NCI-H2107 treated with DMSO at 0.1 percent for 48 hours (cell line): ENCODE measurements at regions not wholly inside any gene's neighbourhood (a gene's known extent, or its start where the extent isn't known, plus 50 kb on each side); places are given as distances from the start of the nearest gene placed in this dataset.

Experiments
- DNase-seq: peaks from one replicate; lab custom pipeline; 2025; ENCODE audit not compliant: unreplicated experiment; lab: John Stamatoyannopoulos, UW

DNA sequence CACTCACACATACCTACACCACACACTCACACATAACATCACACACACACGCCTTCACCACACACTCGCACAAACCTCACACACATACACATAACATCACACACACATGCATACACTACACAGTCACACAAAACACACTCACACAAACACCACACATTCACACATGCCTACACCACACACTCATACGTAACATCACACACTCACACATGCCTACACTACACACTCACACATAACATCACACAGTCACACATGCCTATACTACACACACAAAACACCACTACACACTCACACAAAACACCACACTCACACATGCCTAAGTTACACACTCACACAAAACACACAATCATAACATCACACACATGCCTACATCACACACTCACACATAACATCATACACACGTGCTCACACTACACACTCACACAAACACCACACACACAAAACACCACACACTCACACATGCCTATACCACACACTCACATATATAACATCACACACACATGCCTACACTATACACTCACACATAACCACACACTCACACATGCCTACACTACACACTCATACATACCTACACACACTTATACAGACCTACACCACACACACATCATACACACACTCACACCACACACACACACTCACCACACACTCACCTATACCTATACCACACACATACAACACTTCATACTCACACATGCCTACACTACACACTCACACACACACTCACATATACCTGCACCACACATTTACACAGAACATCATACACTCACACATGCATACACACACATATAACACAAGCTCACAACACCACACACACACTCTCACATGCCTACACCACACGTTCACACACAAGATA, 383.5 kb downstream of the C6orf118 start:
- DNase-seq: no peak

GRCh38 chr6:164924674-164925073, 384.7 kb downstream of the C6orf118 start:
- no peak for DNase-seq

- no peak for DNase-seq
Measured at GRCh38 chr6:164917211-164917610, 392.2 kb downstream of the C6orf118 start.

GRCh38 chr6:164916087-164916486, 393.3 kb downstream of the C6orf118 start:
- DNase-seq: no peak

GRCh38 chr6:164911873-164912580, 397.4 kb downstream of the C6orf118 start:
- DNase-seq: peak; percentile 49

- DNase-seq: no peak
Measured at GRCh38 chr6:164911151-164911550, 398.3 kb downstream of the C6orf118 start.

DNA sequence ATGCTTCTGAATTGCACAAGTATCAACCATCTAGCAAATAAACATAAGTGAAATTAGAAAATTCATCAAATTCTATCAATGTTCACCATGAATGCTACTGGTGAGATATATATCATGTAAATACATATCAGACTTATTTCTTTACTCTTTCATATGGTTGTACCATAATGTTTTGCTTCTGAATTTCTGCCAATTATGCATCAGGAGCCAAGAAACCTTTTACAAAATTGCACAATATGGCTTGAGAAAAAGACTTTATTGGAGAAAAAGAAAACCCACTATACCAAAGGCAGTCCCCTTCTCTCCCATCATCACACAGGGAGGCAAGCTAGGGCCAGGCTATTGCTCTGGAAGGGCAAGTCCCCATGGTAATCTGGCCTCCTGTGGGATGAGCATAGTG, 402.6 kb downstream of the C6orf118 start:
- DNase-seq: no peak

- DNase-seq: no peak
Measured at GRCh38 chr6:164905311-164905710, 404.1 kb downstream of the C6orf118 start.

- no peak for DNase-seq
Measured at GRCh38 chr6:164898412-164898811, 411.0 kb downstream of the C6orf118 start.

- no peak for DNase-seq
Measured at GRCh38 chr6:164897523-164898235, 411.7 kb downstream of the C6orf118 start.

DNA sequence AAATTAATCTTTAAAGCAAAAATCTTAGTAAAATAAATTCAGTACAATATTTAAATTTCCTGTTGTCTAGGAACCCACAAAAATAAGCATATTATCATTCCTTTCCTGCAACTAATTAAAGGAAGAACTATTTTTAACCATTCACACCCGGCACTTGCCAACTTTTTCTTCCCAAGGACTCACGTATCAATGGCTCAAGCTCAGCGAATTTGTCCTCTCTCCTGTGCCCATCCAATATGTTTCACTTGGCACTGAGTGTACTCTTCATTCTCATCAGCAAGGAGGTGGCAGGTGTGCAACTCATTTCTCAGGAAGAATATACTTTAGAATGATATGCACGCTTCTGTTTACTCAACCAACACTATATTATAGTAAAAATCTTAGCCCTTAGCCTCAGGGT, 419.4 kb downstream of the C6orf118 start:
- DNase-seq: no peak

DNA sequence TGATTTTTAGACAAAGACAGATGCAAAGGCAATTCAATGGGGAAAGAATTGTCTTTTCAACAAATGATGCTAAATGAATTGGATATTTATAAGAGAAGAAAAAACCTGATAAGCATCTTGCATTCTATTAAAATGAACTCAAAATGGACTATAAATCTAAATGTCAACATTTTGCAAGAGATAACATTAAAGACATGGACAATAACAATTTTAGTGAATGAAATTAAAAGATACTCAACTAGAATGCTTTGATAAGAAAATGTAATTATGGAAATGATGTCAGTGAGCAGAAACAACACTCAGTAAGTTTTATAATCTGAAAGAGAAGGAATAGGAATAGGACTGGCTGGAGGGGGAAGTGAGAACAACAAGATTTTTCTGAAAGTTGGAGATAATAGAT, 421.7 kb downstream of the C6orf118 start:
- DNase-seq: no peak

GRCh38 chr6:164882236-164882635, 427.2 kb downstream of the C6orf118 start:
- no peak for DNase-seq

DNA sequence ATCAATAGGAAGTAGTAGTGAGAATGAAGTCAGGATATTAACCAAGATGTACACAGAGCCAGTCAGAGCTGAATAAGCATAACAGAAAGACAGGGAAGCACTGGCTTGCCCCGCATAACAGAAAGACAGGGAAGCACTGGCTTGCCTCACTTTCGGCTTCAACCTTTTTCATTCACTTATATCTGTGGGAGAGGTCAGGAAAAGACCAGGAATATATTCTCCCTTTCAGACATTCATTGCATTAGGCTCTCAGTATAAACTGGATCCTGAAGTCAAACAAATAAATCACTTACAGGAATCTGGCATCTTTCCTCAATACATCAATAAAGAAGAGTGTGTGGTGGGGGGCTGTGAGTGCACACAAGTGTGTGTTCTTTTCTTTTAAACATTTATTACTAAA, 437.6 kb downstream of the C6orf118 start:
- DNase-seq: no peak

- DNase-seq: no peak
Measured at GRCh38 chr6:164870164-164870563, 439.2 kb downstream of the C6orf118 start.

DNA sequence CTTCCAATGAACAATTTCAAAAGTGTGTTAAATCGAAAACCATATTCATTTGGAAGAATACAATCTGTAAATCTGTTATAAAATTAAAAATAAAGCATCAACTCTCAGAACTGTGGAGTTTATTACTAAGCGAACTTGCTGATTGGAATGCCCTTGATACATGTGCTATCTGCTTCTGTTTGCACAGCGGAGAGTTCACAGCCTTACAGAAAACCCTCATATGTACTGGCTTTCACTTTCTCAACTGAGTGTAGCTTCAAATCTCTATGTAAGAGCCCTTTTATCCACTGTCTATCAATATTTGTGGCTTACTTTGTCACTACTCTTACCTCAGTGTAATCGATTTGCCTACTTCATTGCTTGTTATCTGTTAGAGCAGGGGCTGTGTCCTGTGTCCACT, 447.4 kb downstream of the C6orf118 start:
- DNase-seq: no peak

GRCh38 chr6:164859816-164860215, 449.6 kb downstream of the C6orf118 start:
- DNase-seq: no peak

DNA sequence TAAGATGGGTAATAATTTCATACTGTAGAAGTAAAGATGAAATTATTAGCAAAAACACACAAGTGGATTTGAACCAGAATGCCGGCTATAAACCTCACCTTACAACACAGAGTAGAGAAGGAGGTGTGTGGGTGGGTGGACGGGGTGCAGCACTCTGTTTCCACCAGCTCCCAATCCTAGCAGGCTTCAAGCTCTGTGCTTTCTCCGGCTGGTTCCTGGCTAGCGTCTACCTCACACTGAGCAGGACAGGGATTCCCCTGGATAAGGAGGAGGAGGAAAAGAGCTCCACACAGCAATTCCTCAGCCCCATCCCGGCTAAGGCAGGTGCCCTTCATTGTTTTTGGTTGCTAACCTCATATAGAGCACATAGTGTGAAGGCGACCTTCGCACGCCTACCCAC, 453.3 kb downstream of the C6orf118 start:
- DNase-seq: no peak

DNA sequence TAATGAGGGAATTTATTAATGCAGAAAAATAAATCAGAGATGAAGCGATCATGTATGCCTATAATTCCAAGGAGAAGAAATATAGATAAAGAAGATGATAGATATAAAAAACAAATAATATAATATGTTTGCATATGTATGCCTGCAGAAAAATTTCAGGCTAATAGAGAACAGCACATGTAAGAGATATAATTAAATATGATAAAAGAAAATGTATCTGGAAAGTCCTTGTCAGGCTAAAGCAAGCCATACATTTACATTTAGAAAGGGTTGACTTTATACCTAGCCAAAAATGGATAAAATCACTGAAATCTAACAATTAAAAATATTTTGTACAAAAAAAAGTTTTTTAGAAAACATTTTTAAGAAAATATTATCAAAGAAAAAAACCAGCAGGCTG, 454.1 kb downstream of the C6orf118 start:
- no peak for DNase-seq

DNA sequence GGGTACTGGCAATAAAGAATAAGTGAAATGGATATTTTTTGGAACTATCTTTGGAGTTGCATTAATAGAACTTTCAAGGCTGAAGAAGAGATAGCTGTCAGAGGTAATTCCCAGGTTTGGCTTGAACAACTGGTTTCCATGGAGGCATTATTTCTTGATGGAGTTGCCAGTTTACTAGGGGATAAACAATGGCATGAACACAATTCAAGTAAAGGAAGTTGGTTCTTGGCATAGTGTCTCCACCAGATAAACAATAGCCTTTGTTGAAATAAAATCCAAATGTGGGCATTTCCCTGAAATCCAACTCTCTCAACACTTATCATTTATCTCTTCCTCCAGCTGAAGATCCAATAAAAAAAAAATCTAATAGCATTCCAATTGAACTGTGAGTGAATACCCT, 454.9 kb downstream of the C6orf118 start:
- no peak for DNase-seq

DNA sequence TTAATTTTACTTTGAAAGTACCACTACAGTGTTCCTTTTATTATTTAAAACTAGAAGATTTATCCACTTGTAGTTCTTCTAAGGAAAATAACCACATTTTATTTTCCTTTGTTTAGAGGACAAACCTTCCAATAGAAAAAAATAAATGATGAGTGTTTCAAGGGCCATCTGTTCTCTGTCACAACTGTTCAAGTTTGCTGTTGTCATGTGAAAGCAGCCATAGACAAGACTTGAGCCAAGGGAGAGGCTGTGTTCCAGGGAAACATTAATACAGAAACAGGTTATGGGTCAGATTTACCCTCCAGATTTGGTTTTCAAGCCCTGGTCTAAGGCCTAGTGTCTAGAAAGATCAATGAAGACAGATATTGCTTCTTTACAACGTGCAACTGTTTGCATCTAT, 463.6 kb downstream of the C6orf118 start:
- DNase-seq: no peak

DNA sequence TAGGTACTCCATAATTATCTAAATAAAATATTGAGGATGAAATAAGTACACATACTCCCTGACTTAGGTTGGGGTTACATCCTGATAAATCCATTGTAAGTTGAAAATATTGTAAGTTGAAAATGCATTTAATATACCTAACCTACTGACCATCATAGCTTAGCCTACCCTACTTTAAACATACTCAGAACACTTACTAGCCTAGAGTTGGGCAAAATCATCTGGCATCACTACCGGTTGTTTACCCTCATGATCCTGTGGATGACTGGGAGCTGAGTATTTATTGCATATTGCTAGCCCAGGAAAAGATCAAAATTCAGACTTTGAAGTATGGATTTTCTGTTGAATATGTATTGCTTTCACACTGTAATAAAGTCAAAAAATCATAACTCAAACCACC, 467.3 kb downstream of the C6orf118 start:
- DNase-seq: no peak
